Mesothelial cell of epicardium (in vitro differentiated cells): ENCODE measurements at regions not wholly inside any gene's neighbourhood (a gene's known extent, or its start where the extent isn't known, plus 50 kb on each side); places are given as distances from the start of the nearest gene placed in this dataset.
A peak's percentile ranks its signal among the peaks of the same experiment; 100 is the strongest.

Source experiments
- DNase-seq, 2 experiments: peaks; one replicate each; pipeline ENCODE4 v3.0.0; 2021; ENCODE audit warnings: low spot score in 2 of 2; ENCODE audit not compliant: unreplicated experiment in 2 of 2
- H3K27ac Mint-ChIP-seq: 2 replicates; pipeline ENCODE4 v1.8.0; 2021; ENCODE audit warnings: mixed read lengths
- H3K27me3 Mint-ChIP-seq: 2 replicates; pipeline ENCODE4 v1.8.0; 2021; ENCODE audit warnings: low read depth, mixed read lengths
- H3K36me3 Mint-ChIP-seq: 2 replicates; pipeline ENCODE4 v1.8.0; 2021; ENCODE audit warnings: mixed read lengths
- H3K4me1 Mint-ChIP-seq: 2 replicates; pipeline ENCODE4 v1.8.0; 2021; ENCODE audit warnings: mixed read lengths
- H3K4me3 Mint-ChIP-seq: 2 replicates; pipeline ENCODE4 v1.8.0; 2021; ENCODE audit warnings: mild to moderate bottlenecking, moderate library complexity, mixed read lengths
- H3K9me3 Mint-ChIP-seq: 2 replicates; pipeline ENCODE4 v1.8.0; 2021; ENCODE audit warnings: mixed read lengths
- CTCF ChIP-seq: fragments of 200-600 bp; sonication (generic); IDR thresholded peaks from one replicate; pipeline ENCODE4 v1.5.0; 2021; ENCODE audit warnings: antibody characterized with exemption; ENCODE audit not compliant: unreplicated experiment

- H3K27me3 Mint-ChIP-seq: no peaks in the 10 kb centered on the region
- no peak overlapping the region for H3K27ac Mint-ChIP-seq
- no peak for TF ChIP-seq CTCF
- peaks cover 13% of the 10 kb centered on the region for H3K4me1 Mint-ChIP-seq
- no peak for DNase-seq
- no peak overlapping the region for H3K4me3 Mint-ChIP-seq
- peaks cover 32% of the 10 kb centered on the region for H3K36me3 Mint-ChIP-seq
- peaks cover 22% of the 10 kb centered on the region for H3K9me3 Mint-ChIP-seq
These were observed 56.8 kb upstream of the IPO9 start for GRCh38 chr1:201772178-201772577.

GRCh38 chr1:201773764-201774163 lies 55.2 kb upstream of the IPO9 start:
- no peak for DNase-seq
- TF ChIP-seq CTCF: no peak
- H3K4me1 Mint-ChIP-seq: peaks cover 26% of the 10 kb centered on the region
- H3K27me3 Mint-ChIP-seq: no peaks in the 10 kb centered on the region
- no peak overlapping the region for H3K4me3 Mint-ChIP-seq
- peaks cover 22% of the 10 kb centered on the region for H3K9me3 Mint-ChIP-seq
- H3K36me3 Mint-ChIP-seq: peaks cover 32% of the 10 kb centered on the region
- H3K27ac Mint-ChIP-seq: no peak overlapping the region

GRCh38 chr1:201774224-201774982 lies 54.6 kb upstream of the IPO9 start:
- TF ChIP-seq CTCF: no peak
- Mint-ChIP-seq H3K9me3 (peaks cover 22% of the 10 kb centered on the region), H3K27ac (peak overlapping the region; percentile 41), H3K4me1 (peaks cover 30% of the 10 kb centered on the region), H3K4me3 (no peak overlapping the region), H3K36me3 (peaks cover 32% of the 10 kb centered on the region), H3K27me3 (no peaks in the 10 kb centered on the region)
- DNase-seq: no peak

- Mint-ChIP-seq H3K4me1 (peaks cover 35% of the 10 kb centered on the region), H3K27ac (no peak overlapping the region), H3K36me3 (peaks cover 32% of the 10 kb centered on the region), H3K4me3 (no peak overlapping the region), H3K27me3 (no peaks in the 10 kb centered on the region), H3K9me3 (peaks cover 22% of the 10 kb centered on the region)
- no peak for TF ChIP-seq CTCF
- no peak for DNase-seq
These were observed 54.0 kb upstream of the IPO9 start for GRCh38 chr1:201774983-201775344.

GRCh38 chr1:201775380-201775779 lies 53.6 kb upstream of the IPO9 start:
- Mint-ChIP-seq H3K27me3 (no peaks in the 10 kb centered on the region), H3K9me3 (peaks cover 18% of the 10 kb centered on the region), H3K36me3 (peaks cover 31% of the 10 kb centered on the region), H3K27ac (no peak overlapping the region), H3K4me1 (peaks cover 37% of the 10 kb centered on the region), H3K4me3 (no peak overlapping the region)
- TF ChIP-seq CTCF: no peak
- DNase-seq: no peak
